Lower leg skin (tissue), 4 donors: ENCODE measurements at regions not wholly inside any gene's neighbourhood (a gene's known extent, or its start where the extent isn't known, plus 50 kb on each side); places are given as distances from the start of the nearest gene placed in this dataset.

Experiments used
- DNase-seq, 2 donors: peaks; one replicate each; pipeline ENCODE4 v3.0.0-alpha.2; 2019; ENCODE audit warnings: low spot score in 2 of 2
- H3K4me3 ChIP-seq: fragments of 200-600 bp; sonication (generic); 2 replicates; pipeline ENCODE4 v1.5.1; 2017; ENCODE audit warnings: mild to moderate bottlenecking, low read depth; ENCODE audit not compliant: poor library complexity, severe bottlenecking
- POLR2A ChIP-seq, 2 donors: fragments of 450-650 bp; IDR thresholded peaks; one replicate each; pipeline ENCODE4 v1.6.1; 2016 to 2017; ENCODE audit warnings: antibody characterized with exemption in 2 of 2, mild to moderate bottlenecking in 1 of 2, moderate library complexity in 1 of 2
- WGBS, 2 donors: methylation state at CpG; one replicate each; pipeline ENCODE4 v1.1.5; 2018; 5-methylcytosine and 5-hydroxymethylcytosine counted together
- intact Hi-C: fragments of 100-400 bp; cut with DNase I; formaldehyde crosslinking; loops from one replicate; pipeline ENCODE4 v1.15.0; 2023; ENCODE audit warnings: low total_unique reads
- TF ChIP-seq, protein P1 (sequence below), 3 donors: fragments of 450-650 bp; IDR thresholded peaks; one replicate each; pipeline ENCODE4 v1.5.1; 2016; ENCODE audit warnings: antibody characterized with exemption in 3 of 3, mild to moderate bottlenecking in 3 of 3, moderate library complexity in 2 of 3

DNA sequence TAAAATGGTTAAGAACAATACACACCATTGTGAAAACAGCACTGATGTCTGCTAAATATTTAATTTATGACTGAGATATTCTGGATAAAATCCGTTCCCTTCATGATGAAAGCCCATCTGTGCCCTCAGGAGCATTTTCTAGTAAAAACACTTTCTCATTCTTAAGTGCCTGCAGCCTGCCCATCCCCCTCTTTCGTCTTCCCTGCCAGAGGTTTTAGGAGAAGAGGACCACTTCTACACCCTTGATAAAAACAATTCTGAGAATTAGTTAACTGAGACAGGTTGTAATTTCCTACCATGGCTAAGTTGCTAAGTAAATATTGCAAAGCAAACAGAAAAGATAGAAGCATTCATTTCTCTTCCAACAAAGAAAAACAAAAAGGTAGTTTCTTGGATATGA, 272.6 kb downstream of the ATPSCKMT start:
- no peak for DNase-seq
- no peak overlapping the region for H3K4me3 ChIP-seq
- 20 to 34% methylated on average over 2 of the region's 2 CpGs for WGBS, 2 donors
- TF ChIP-seq, protein P1, sequence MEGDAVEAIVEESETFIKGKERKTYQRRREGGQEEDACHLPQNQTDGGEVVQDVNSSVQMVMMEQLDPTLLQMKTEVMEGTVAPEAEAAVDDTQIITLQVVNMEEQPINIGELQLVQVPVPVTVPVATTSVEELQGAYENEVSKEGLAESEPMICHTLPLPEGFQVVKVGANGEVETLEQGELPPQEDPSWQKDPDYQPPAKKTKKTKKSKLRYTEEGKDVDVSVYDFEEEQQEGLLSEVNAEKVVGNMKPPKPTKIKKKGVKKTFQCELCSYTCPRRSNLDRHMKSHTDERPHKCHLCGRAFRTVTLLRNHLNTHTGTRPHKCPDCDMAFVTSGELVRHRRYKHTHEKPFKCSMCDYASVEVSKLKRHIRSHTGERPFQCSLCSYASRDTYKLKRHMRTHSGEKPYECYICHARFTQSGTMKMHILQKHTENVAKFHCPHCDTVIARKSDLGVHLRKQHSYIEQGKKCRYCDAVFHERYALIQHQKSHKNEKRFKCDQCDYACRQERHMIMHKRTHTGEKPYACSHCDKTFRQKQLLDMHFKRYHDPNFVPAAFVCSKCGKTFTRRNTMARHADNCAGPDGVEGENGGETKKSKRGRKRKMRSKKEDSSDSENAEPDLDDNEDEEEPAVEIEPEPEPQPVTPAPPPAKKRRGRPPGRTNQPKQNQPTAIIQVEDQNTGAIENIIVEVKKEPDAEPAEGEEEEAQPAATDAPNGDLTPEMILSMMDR (IDR thresholded peaks at IDR 0.05): no peak
- TF ChIP-seq POLR2A (IDR thresholded peaks at IDR 0.05): no peak
- intact Hi-C loops: no loop called here

DNA sequence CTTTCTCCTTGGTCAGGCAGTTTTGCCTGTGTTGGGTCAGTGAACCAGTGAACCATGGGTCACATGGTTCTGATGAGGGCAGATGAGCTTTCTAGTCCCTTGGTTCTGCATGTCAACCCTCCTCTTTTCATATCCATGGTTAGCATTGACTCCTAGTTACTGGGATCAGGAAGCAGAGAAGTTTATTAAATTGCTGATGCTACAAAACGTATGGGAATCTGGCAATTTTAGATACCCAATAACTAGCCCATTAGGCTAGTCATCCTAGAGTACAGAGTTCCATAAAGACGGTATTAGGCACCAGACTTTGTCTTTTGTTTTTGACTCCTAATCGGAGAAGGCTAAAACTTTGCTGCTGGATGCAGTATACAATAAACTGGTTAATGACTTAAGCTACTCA, 273.1 kb downstream of the ATPSCKMT start:
- DNase-seq: no peak
- WGBS, 2 donors: 68 to 69% methylated on average over 3 of the region's 3 CpGs
- intact Hi-C loops: no loop called here
- no peak for TF ChIP-seq POLR2A (IDR thresholded peaks at IDR 0.05)
- TF ChIP-seq, protein P1 (IDR thresholded peaks at IDR 0.05): no peak
- H3K4me3 ChIP-seq: no peak overlapping the region

DNA sequence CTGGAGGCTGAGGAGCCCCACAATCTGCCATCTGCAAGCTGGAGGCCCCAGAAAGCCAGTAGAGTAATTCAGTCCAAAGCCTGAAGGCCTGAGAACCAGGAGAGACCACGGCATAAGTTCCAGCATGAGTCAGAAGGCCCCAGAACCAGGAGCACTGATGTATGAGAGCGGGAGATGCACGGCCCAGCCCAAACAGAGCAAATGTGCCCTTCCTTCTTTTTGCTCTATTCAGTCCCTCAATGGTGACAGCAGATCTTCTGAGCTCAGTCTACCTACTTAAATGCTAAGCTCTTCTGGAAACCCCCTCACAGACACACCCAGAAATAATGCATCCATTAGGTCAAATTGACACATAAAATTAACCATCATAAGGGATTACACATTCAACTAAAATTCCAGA, 277.6 kb downstream of the ATPSCKMT start:
- intact Hi-C loops: no loop called here
- TF ChIP-seq, protein P1 (IDR thresholded peaks at IDR 0.05): no peak
- no peak for TF ChIP-seq POLR2A (IDR thresholded peaks at IDR 0.05)
- no peak for DNase-seq
- 72 to 86% methylated on average over 3 of the region's 3 CpGs for WGBS, 2 donors
- no peak overlapping the region for H3K4me3 ChIP-seq

DNA sequence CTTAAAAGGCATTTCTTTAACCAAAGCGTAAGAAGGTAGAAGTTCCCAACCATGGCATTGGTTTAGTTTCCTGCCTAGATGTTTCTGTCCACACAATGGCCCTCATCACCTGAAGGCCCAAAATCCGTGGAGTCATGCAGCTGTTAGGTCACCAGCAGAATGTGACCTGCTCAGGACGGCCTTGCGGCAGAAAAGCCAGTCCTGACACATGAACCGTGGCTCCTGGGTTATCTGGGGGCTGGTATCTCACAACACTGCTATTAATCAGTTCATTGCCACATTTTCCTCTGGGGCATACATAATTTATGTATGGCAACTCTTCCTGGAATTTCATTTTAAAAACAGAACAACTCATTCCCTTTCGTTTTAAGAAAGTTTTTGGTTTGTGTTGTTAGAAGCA, 278.4 kb downstream of the ATPSCKMT start:
- intact Hi-C loops: no loop called here
- no peak for DNase-seq
- TF ChIP-seq, protein P1 (IDR thresholded peaks at IDR 0.05): no peak
- no peak for TF ChIP-seq POLR2A (IDR thresholded peaks at IDR 0.05)
- no peak overlapping the region for H3K4me3 ChIP-seq
- WGBS, 2 donors: 39 to 56% methylated on average over 6 of the region's 6 CpGs

DNA sequence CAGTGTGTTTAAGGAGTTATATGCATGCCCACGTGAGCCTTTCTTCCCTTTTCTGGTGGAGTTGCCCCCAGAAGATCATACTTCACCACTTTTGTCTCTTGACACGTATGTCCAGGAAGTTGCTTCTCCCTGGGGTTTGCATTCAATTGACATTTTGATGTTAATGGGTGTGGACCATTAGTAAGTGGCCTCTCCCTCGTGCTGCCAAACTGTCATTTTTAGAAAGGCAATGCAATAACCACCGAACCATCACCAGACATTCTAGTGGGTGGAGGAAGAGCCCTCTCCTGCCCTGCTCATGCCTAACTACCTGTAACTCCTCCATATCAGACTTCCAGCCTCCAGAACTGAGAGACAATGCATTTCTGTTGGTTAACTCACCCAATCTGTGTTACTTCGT, 290.8 kb downstream of the ATPSCKMT start:
- 72 to 74% methylated on average over 5 of the region's 5 CpGs for WGBS, 2 donors
- intact Hi-C loops: no loop called here

DNA sequence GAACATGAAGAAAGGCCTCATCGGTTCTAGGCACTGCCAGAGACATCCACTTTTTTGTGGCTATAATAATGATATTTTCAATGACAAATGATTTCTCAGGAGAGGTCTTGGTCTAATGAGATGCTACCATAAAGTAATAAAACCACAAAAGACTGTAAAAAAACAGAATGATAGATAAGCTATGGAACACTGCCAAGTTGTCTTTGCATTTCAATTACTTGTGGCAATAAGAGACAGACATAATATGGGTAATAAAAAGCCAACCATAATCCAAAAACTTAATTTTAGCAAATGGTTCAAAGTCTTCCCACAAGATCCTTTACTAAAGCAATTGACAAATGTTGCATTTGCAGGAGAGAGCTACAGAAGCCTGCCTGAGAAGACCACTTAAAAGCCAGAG, 292.5 kb downstream of the ATPSCKMT start:
- intact Hi-C loops: no loop called here

More for the DNA sequence above, 290.8 kb downstream of the ATPSCKMT start:
- DNase-seq: no peak
- H3K4me3 ChIP-seq: no peak overlapping the region
- no peak for TF ChIP-seq POLR2A (IDR thresholded peaks at IDR 0.05)
- TF ChIP-seq, protein P1 (IDR thresholded peaks at IDR 0.05): no peak

More for the DNA sequence above, 292.5 kb downstream of the ATPSCKMT start:
- TF ChIP-seq POLR2A (IDR thresholded peaks at IDR 0.05): no peak
- TF ChIP-seq, protein P1 (IDR thresholded peaks at IDR 0.05): no peak
- WGBS, 2 donors: 76 to 79% methylated on average over 1 of the region's 1 CpG
- DNase-seq: no peak
- H3K4me3 ChIP-seq: no peak overlapping the region
